GM12875 (cell line): ENCODE measurements at regions not wholly inside any gene's neighbourhood (a gene's known extent, or its start where the extent isn't known, plus 50 kb on each side); places are given as distances from the start of the nearest gene placed in this dataset.
A peak's percentile ranks its signal among the peaks of the same experiment; 100 is the strongest.

ENCODE experiments used
- H3K4me3 ChIP-seq: one replicate; pipeline ENCODE4 v1.5.1; 2011; ENCODE audit warnings: low read depth, low read length, control low read depth
- TF ChIP-seq, protein P1 (sequence below): IDR thresholded peaks from 2 replicates; pipeline ENCODE4 v1.5.1; 2011; ENCODE audit warnings: low read depth, mild to moderate bottlenecking, control low read depth, inconsistent platforms, low read length, moderate library complexity, borderline replicate concordance; ENCODE audit not compliant: insufficient read depth

DNA sequence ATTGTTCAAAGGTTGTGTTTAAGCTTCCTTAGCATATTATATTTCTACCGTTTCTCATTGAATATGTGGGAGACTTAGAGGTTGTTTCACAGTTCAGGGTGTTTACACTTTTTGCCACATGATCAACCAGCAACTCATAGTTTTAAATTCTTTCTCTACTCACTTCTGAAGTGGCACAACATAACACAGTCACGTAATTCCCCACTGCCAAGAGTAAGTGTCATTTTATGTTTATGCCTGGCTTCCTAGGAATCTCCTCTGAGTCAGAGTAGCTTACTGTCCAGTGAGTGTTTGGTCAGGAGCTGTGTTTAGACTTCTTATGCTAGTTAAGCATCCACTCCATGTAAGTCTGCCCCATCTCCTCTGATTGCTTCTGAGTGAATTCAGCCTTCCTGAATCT, 520.8 kb upstream of the KIRREL3 start:
- TF ChIP-seq, protein P1, sequence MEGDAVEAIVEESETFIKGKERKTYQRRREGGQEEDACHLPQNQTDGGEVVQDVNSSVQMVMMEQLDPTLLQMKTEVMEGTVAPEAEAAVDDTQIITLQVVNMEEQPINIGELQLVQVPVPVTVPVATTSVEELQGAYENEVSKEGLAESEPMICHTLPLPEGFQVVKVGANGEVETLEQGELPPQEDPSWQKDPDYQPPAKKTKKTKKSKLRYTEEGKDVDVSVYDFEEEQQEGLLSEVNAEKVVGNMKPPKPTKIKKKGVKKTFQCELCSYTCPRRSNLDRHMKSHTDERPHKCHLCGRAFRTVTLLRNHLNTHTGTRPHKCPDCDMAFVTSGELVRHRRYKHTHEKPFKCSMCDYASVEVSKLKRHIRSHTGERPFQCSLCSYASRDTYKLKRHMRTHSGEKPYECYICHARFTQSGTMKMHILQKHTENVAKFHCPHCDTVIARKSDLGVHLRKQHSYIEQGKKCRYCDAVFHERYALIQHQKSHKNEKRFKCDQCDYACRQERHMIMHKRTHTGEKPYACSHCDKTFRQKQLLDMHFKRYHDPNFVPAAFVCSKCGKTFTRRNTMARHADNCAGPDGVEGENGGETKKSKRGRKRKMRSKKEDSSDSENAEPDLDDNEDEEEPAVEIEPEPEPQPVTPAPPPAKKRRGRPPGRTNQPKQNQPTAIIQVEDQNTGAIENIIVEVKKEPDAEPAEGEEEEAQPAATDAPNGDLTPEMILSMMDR: no peak
- no peak overlapping the region for H3K4me3 ChIP-seq

DNA sequence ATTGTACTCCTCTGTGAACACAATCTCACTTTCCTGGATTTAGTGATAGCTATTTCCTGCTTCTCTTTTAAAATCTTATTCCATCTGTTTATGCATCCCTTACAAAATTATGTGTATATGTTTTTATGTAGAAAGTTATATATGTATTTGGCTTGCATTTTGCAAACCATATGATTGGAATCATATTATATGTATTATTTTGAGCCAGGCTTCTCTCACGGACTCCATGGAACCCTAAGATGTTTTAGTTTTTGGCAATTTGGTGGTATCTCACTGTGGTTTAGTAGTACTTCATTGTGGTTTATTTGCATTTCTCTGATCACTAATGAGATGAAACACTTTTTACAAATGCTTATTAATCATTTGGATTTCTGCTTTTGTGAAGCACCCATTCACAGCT, 507.3 kb upstream of the KIRREL3 start:
- TF ChIP-seq, protein P1: no peak
- no peak overlapping the region for H3K4me3 ChIP-seq

DNA sequence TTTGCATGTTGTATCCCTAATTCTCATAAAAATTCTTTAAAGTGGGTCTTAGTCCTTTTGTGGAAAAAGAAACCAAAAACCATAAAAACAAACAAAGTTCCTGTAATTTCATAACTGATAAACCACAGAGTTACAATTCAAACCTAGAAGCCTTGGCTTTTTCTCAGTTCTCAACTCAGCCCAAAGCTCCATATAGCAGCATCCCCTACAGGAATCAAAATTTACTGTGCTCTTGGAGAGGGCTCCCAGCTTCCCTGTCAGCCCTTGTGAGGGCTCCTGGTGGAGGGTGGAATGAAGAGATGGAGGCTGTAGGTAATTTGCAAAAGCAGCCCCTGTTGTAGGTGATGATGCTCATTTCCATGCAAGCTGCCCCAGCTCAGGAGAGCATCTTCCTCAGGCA, 506.1 kb upstream of the KIRREL3 start:
- TF ChIP-seq, protein P1: no peak
- no peak overlapping the region for H3K4me3 ChIP-seq

DNA sequence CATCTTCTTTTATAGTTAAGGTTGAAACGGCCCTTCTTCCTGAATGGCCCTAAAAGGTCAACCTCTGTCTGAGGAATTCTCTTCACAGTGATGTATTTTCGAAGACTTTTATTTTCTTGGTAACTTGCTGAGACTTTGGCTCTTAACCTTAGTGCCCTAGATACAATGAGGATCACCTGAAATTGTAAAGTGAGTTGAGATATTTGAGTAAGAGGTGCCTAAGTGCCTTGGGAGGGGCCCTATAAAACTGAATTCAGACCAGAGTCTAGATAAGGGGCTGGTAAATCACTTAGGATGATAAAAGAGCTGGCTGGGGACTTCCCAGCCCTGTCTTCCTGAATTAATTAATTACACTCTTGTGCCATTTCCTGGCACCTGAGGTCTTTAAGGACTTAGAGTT, 505.6 kb upstream of the KIRREL3 start:
- TF ChIP-seq, protein P1: no peak
- H3K4me3 ChIP-seq: no peak overlapping the region

DNA sequence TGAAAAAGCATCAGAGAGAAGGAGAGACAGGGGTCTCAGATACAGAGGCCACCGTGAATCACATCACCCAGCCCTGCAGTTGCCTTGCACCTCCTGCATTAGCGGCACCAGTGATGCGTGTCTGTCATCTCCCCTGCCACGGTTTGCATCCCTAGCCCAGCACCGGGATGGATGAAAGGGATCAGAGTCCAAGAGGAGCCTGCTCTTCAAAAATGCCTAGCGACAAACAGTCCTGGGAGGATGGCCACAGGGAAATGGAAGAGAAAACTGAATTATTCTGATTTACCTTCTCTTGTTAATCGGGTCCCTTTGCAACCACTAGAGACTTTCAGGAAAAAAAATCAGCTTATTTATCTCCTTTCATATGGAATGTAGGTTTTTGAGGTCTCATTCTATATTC, 495.6 kb upstream of the KIRREL3 start:
- TF ChIP-seq, protein P1: no peak
- H3K4me3 ChIP-seq: no peak overlapping the region

DNA sequence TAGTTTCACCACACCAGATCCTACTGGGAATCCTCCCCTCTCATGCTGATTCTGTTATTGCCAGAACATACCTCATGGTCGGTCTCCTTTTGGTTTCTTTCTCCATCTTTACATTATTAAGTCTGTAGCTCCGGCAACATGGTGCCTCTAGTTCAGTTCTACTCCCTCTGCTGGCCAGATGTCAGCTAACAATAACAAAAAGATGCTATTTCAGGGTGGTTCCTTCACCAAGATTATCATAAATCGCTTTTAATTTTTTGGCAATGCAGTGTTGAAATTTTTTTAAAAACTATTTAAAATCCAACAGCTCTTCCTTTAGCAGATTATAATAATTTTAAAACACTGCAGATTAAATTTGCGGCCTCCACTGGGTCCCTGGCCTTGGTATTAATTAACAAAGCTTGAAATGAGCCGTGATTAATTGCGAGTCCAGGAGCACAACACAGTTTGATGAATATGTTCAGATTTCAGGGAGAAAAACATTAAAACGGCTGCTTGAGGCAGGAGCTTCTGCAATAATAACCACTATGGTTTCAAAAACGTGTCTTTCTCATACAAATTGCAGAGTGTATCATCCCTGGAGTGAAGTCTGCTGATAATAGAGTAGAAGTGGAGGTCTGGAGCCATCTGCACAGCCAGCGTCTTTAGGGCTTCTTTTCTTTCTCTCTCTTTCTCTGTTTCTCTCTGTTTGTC, 492.9 kb upstream of the KIRREL3 start:
- no peak overlapping the region for H3K4me3 ChIP-seq
- TF ChIP-seq, protein P1: peak; percentile 31; the same call in 1 of the 2 replicates

DNA sequence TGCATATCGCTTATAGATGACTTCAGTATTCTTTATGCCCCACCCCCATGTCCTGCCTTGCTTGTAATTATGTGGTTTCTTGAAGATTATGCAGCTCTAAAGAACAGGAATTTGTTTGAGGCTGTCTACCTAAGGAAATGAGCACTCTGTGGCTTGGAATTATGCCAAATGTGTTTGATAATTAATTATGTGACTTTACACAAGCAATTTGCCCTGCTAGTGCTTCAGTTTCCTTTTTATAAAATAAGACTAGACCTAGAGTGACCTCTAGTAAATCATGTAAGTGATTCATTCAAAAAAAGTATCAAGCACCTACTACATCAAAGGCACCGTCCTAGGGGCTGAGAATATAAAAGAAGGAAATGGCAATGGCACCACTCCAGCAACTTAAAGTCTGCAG, 491.5 kb upstream of the KIRREL3 start:
- TF ChIP-seq, protein P1: no peak
- no peak overlapping the region for H3K4me3 ChIP-seq
